NK-92 treated with Interleukin-12 subunit alpha and Interleukin-12 subunit beta, amount 100 ng/mL, for 24 hours (cell line): ENCODE measurements at regions not wholly inside any gene's neighbourhood (a gene's known extent, or its start where the extent isn't known, plus 50 kb on each side); places are given as distances from the start of the nearest gene placed in this dataset.
"Not testable (repeated sequence)": the region's sequence is repeated elsewhere in the genome, so short reads cannot be mapped to it uniquely, and the experiment has no call there.

Source experiments
- DNase-seq: peaks from one replicate; lab custom pipeline; 2025; lab: John Stamatoyannopoulos, UW

GRCh38 chr9:80521151-80521550 lies 949.4 kb downstream of the TLE4 start:
- DNase-seq, result no peak

GRCh38 chr9:80520231-80520630 lies 948.5 kb downstream of the TLE4 start:
- no peak for DNase-seq

GRCh38 chr9:80518441-80518840 lies 946.7 kb downstream of the TLE4 start:
- DNase-seq, result no peak

GRCh38 chr9:80516679-80517078 lies 944.9 kb downstream of the TLE4 start:
- DNase-seq, result no peak

GRCh38 chr9:80509358-80509757 lies 937.6 kb downstream of the TLE4 start:
- DNase-seq, result no peak

- no peak for DNase-seq
These were observed 935.8 kb downstream of the TLE4 start for GRCh38 chr9:80507611-80508010.

GRCh38 chr9:80504601-80505230 lies 933.0 kb downstream of the TLE4 start:
- no peak for DNase-seq

GRCh38 chr9:80503671-80504281 lies 932.0 kb downstream of the TLE4 start:
- DNase-seq, result no peak

- DNase-seq, result no peak
These were observed 930.5 kb downstream of the TLE4 start for GRCh38 chr9:80502306-80502705.

- no peak for DNase-seq
These were observed 929.9 kb downstream of the TLE4 start for GRCh38 chr9:80501635-80502034.

- no peak for DNase-seq
These were observed 928.5 kb downstream of the TLE4 start for GRCh38 chr9:80500300-80500699.

GRCh38 chr9:80498001-80498555 lies 926.3 kb downstream of the TLE4 start:
- DNase-seq, result no peak

- no peak for DNase-seq
These were observed 925.3 kb downstream of the TLE4 start for GRCh38 chr9:80496901-80497556.

- no peak for DNase-seq
These were observed 921.5 kb downstream of the TLE4 start for GRCh38 chr9:80493258-80493657.

GRCh38 chr9:80492221-80492620 lies 920.5 kb downstream of the TLE4 start:
- DNase-seq, result no peak

- DNase-seq, result no peak
These were observed 919.4 kb downstream of the TLE4 start for GRCh38 chr9:80491086-80491696.

- DNase-seq, result no peak
These were observed 917.6 kb downstream of the TLE4 start for GRCh38 chr9:80489329-80489728.

GRCh38 chr9:80485420-80486250 lies 913.9 kb downstream of the TLE4 start:
- no peak for DNase-seq

- not testable (repeated sequence) for DNase-seq
These were observed 910.5 kb downstream of the TLE4 start for GRCh38 chr9:80482251-80482650.

GRCh38 chr9:80467632-80468031 lies 895.9 kb downstream of the TLE4 start:
- no peak for DNase-seq

GRCh38 chr9:80465556-80465955 lies 893.8 kb downstream of the TLE4 start:
- DNase-seq, result no peak

GRCh38 chr9:80449513-80449912 lies 877.7 kb downstream of the TLE4 start:
- DNase-seq, result no peak
